ENCODE measurements at regions not wholly inside any gene's neighbourhood (a gene's known extent, or its start where the extent isn't known, plus 50 kb on each side); places are given as distances from the start of the nearest gene placed in this dataset.
A peak's percentile ranks its signal among the peaks of the same experiment; 100 is the strongest.

DNA sequence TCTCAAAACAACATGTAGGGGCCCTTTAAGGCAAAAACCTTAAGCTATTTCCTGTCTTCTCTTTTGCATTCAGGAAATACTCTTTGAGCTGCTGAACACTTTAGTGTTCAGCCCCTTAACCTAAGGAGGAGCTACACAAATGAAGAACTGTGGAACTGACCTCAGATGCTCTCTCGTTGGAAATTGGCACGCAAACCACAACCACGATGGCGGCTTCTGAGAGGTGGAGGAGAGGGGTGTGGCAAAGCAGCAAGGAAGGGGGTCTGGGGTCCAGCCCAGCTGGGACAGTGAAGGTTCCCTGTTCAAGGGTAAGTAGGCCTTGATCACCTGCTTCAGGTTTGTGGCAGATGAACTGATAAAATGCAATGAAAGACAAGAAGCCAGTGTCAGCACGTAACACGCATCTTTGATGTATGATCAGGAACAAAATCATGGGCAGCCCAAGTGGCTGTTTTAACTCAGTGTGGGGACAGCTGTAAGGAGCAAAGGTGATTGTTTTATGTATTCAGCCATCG, 291.6 kb upstream of the TNRC6C start:
- DNase-seq, result peak; percentile 85

GRCh38 chr17:77667478-77667877, 291.0 kb upstream of the TNRC6C start:
- no peak for DNase-seq

- no peak for DNase-seq
Measured at GRCh38 chr17:77668518-77668917, 290.0 kb upstream of the TNRC6C start.

GRCh38 chr17:77670173-77670572, 288.3 kb upstream of the TNRC6C start:
- no peak for DNase-seq

DNA sequence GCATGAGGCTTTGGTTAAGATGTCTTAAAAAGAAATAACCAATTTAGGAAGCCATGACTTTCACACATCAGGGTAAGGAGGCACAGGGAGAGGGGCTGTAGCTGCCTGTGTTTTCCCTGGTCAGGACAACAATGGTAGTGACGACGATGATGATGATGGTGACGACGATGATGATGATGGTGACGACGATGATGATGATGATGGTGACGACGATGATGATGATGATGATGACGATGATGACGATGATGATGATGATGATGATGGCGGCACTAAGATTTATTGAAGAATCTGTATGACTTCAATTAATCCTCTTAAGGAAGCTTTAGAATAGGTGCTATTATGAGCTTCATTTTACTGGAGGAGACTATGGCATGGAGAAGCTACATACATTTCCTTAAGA, 284.1 kb upstream of the TNRC6C start:
- DNase-seq, result no peak

DNA sequence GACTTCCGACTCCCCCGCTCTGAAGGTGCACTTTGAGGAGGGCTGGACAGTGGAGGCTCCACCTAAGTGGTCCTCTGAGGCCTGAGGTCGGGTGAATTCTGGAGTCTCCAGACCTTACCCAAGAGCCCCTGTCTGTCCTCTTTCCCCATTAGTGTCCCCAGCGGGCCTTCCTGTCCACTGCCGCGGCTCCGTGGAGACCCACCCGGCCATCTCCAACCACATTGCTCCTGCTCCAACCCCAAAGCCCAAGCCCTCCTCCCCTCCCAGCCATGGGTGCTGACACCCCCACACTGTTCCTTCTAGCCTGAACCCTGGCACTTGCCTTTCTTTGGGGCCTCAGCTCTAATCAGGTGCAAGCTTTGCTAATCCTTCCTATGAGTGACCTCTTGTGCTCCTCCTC, 283.1 kb upstream of the TNRC6C start:
- DNase-seq, result peak; percentile 42

DNA sequence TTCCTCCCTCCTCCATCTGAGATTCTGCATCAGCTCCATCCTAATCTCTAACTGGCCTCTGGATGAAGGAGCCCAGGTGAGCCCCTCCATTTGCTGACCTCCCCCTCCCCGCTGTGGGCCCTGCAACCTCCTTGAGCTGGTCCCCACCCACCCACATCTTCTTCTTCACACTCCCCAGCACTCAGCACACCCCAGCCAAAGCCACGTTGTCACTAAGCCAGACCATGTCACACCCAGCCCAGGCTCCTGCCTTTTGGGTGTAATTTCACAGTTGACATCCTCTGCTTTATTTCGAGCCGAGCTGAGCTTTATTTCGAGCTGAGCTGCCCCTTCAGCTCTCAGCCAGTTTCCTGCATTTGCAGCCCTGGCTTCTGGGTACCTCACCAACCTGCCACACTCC, 282.7 kb upstream of the TNRC6C start:
- peak; percentile 37 for DNase-seq

DNA sequence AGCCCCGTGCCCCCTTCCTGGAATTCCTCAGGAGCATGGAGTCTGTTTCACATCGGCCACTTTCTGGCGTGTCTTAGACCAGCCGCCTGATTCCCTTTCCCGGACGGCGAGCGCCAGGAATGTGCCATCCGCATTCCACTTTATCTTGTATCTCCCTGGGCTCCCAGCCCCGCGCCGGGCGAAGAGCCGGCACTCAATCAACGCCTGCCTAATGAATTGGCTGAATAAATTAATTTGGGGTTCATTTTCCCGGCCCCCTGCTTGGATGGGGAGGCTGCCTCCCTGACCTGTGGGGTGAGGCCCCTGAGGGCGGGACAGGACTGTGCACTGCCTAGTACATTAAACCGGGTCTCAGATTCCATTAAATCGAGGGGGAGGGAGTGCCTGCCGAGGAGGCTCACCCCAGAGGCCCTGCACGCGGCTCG, 282.3 kb upstream of the TNRC6C start:
- DNase-seq, result no peak

DNA sequence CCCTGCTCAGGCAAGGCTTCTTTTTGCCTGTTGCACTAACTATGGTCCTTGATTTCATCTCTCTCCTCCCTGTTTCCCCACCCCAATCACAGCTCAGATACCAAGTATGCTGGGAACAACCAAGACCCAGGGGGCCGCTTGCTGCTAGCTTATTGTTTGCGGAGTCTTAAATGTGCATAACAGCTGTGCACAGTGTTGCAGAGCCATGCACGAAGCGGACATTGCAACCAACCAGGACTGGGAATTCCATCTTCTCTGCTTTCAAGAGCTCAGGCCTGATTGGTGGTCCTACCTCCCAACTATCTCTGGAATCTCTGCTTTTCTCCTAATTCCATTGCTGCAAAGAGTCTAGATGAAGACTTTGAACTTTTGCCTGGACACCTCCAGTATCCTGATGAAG, 281.3 kb upstream of the TNRC6C start:
- DNase-seq, result no peak

- no peak for DNase-seq
Measured at GRCh38 chr17:77677630-77678029, 280.9 kb upstream of the TNRC6C start.

DNA sequence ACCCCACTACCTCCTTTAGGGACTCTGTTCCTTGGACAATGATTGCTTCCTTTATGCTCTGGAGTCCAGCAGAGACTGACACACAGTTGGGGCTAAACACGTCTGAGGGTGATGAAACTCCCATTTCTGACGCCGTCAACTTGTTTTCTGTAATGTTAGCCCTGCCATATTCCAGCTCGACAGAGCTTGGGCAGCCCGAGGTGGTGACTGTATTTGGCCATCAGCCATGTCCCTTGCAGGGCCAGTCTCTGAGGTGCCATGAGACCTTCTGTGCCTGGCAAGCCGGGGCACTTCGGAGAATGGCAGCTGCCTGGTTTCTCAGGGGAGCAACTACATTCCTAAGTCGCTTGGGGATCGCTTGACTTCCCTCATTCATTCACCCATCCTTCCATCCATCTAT, 278.9 kb upstream of the TNRC6C start:
- DNase-seq, result peak; percentile 38

- peak; percentile 27 for DNase-seq
Measured at GRCh38 chr17:77681861-77682260, 276.6 kb upstream of the TNRC6C start.

DNA sequence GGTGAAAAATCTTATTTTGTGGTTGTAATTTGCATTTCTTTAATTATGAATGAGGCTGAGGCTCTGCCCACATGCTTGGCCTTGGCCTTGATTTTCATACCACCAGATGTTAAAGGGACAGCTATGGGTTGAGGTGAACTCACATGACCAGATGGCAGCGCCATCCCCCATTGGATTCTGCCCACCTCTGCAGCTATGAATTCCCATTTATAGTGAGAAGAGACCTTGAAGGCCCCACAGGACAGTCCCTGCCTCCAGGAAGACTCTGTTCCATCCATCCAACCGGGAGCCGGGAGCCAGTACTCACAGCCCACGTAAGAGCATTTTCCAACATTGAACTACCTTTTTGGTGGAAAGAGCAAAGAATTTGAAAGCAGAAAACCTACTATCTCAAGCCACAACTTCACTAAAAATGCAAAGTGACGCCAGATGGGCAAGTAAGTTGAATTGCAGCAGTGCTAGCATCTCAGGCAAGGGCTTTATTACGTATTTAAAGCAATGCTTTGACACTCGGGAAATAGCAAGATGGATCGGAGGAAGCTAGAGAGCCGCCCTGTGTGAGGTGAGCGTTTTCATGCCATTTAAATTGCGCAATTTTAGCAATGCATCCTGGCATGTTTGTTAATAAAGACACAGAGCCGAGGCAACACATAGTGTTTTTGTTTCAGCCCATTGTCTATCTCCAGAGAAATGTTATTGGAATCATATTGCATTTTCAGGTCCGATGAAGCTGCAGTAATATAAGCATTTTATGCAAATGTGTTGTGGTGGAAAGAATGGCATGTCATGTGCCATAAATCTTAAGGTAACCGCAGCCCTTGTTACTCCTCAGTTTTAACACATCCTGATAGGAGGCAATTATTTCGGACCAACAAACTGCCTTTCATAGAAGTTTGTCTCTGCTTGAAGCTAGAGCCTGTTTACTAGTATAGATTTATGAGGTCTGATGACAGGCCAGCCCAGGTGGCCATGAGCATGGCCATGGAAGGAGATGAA, 273.4 kb upstream of the TNRC6C start:
- DNase-seq, result peak; percentile 27

GRCh38 chr17:77685881-77686486, 272.5 kb upstream of the TNRC6C start:
- peak; percentile 6 for DNase-seq

GRCh38 chr17:77686903-77687302, 271.6 kb upstream of the TNRC6C start:
- peak; percentile 4 for DNase-seq

DNA sequence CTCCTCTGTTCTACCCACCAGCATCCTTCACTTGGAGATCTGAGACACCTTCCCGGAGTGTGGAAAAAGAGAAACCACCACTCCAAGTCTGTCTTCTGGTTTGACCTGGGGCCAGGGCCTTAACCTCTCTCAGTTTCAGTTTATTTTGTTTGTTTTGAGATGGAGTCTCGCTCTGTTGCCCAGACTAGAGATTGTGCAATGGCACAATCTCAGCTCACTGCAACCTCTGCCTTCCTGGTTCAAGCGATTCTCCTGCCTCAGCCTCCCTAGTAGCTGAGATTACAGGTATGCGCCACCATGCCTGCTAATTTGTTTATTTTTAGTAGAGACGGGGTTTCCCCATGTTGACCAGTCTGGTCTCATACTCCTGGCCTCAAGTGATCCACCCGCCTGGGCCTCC, 271.1 kb upstream of the TNRC6C start:
- DNase-seq, result peak; percentile 13

DNA sequence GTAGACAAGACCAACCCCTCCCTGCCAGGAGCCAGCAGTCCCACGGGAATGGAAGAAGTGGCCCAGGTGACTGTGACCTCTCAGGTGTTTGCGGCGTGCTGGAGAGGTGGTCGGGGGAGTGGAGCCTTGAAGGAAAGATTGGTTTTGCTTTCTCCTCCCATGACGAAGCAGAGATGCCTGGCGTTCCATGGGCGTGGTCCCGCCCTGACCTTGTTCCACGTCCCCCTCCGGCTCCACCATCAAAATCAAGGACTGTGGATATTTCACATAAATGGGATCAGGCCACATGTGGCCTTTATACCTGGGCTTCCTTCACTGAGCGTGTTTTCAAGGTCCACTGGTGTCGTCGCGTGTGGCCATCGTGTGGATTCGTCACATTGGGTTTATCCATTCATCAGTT, 270.6 kb upstream of the TNRC6C start:
- peak; percentile 50 for DNase-seq

DNA sequence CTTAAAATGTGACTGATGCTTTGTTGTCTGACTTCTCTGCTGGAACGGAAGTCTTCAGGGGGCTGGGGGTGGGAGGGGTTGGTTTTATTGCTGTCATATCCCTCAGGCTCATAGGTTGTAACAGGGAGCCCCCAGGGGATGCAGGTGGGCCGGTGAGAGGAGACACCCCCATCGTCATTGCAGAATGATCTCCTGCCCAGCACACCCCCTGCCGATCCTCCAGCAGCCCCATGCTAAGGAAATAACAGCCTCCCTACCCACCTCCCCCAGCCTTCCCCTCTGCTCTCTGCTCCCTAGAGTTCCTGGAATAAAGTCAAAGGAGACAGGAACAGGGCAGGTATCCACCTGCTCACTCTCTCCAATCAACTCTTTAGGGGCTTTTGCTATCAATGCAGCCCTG, 270.1 kb upstream of the TNRC6C start:
- peak; percentile 41 for DNase-seq

DNA sequence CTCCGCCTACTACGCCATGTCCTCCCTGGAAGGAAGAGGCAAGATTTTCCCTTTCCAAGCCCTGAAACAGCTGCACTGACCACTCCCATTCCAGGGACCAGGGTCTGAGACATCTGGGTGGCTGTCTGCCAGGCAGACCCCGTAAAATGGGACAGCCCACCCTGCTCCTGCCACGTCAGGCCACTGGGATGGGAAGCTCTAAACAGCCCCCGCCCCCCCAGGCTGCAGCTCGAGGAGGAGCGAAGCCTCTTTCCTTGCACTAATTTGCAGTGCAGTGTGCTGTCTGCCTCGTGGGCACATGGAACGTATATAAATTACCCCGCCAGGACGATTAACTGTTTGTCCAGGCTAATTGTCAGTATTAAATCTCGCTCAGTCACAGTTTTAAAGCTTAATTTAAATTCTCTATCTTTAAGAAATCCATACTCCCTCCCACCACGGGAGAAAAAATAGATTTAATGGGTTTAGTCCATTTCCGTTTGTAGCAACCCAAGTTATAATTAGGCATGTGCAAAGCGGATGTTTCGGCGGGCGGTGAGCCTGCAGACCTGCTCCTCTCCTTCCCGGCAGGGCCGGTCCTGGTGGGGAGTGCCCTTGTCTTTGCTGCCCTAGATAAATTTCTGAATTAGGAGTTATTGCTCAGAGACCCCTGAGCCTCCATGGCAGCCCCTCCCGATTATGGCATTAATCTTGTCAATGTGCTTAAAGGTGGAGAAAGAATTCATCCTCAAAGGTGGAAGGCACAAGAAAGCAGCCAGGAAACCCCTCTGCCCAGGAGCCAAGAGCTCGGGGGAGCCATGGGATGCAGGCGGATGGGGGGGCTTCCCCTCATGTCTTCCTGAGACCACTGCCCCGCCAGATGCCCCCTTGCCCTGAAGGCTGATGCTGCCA, 268.0 kb upstream of the TNRC6C start:
- DNase-seq, result peak; percentile 67

DNA sequence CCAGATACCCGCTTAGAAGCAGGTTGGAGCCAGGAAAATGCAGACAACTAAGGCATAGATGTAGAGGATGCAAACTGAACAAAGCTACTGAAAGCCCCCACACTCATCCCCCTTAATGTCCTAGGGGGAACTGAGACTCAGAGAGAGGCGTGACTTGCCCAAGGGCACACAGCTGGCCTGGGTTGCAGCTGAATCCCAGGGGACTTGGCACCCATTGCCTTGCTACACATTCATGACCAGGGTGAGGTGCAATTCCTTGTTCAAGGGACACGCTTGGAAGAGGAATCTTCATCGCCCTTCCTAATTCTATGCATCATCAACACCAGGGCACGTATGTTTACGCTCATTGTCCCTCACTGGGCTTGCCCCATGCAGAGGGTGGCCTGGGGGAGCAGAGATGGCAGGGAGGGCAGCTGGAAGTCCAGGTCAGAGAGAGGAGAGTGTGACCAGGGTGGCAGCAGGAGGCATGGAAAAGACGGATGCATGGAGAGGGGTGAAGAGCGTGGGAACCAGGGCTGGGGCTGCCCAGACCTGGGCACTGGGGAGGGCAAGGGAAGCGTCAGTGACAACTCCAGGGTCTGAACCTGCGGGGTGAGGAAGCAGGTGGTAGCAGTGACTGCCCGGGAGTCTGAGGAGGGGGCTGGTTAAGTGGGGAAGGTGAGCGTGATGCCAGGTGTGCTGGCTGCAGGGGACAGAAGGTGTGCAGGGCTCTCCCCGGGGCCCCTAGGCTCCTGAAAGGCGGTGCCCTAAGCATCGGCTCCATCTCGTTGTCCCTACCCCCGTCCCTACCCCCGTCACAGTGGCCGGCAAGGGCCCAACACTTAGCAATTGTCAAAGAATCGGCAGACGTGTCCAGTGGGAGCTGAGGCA, 267.1 kb upstream of the TNRC6C start:
- peak; percentile 31 for DNase-seq

DNA sequence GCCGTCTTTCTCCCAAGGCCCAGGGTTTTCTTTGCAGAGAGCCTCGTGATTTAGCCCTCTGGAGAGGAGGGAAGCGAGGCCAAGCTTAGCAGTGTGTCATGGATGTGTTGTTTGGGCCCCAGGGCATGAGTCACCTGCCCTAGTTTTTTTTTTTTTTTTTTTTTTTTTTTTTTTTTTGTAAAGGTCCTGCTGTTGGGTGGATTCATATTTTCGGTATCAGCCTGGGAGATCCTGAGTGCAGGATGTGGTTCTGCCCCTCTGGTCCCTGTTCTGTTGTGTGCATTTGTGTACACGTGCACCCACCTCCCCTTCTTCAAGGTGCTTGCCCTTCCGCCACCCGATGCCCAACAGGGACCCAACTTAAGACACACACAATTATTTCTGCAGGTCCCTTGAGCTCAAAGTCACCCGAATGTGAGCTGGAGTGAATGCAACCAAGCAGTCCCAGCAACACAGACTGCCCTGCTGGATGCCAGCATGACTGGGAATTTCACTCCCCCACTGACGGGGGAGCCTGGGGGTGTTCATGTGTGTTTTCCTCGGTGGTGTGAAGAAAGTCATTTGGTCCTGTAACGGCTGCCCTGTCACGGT, 265.8 kb upstream of the TNRC6C start:
- DNase-seq, result peak; percentile 64

DNA sequence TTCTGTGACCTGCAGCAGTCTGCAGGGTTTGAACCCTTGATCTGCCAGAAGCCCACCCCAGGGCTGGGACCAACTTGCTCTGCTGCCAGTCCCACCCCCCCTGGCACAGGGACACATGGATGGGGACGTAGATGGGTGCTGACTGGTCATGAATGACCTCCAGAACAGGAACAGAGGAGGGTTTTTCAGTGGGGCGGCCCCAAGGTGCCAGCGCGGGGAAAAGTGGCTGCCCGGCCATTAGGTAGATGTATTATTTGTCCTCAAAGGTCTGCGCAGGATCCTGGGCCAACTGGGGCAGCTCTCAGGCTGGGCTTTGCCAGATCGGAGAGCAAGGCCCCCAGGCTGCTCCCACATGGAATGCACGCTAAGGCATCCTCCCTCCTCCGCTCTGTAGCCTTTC, 265.2 kb upstream of the TNRC6C start:
- DNase-seq, result peak; percentile 47
